ENCODE measurements at regions not wholly inside any gene's neighbourhood (a gene's known extent, or its start where the extent isn't known, plus 50 kb on each side); places are given as distances from the start of the nearest gene placed in this dataset.

GRCh38 chr3:154729741-154730140 lies 299.8 kb upstream of the GPR149 start:
- Histone ChIP-seq H3K27ac (no peak overlapping the region), H3K36me3 (no peaks in the 10 kb centered on the region), H3K4me1 (no peaks in the 10 kb centered on the region), H3K4me3 (no peak overlapping the region), H3K9me3 (no peaks in the 10 kb centered on the region), H3K27me3 (no peaks in the 10 kb centered on the region)
- no peak for DNase-seq
- WGBS, 2 donors = 80 to 84% methylated on average over 2 of the region's 2 CpGs
- ATAC-seq = no peak
- intact Hi-C loops (cut with DNase I) = no loop called here
- no peak for TF ChIP-seq CTCF (IDR thresholded peaks at IDR 0.05)

- no peak for ATAC-seq
- Histone ChIP-seq H3K4me3 (no peak overlapping the region), H3K27ac (no peak overlapping the region), H3K9me3 (no peaks in the 10 kb centered on the region), H3K4me1 (no peaks in the 10 kb centered on the region), H3K27me3 (no peaks in the 10 kb centered on the region), H3K36me3 (no peaks in the 10 kb centered on the region)
- TF ChIP-seq CTCF (IDR thresholded peaks at IDR 0.05) = no peak
- intact Hi-C loops (cut with DNase I) = no loop called here
- DNase-seq = no peak
- WGBS, 2 donors = 88 to 93% methylated on average over 1 of the region's 1 CpG
These were observed 298.3 kb upstream of the GPR149 start for GRCh38 chr3:154728285-154728684.

GRCh38 chr3:154720921-154721320 lies 290.9 kb upstream of the GPR149 start:
- WGBS, 2 donors = 71 to 85% methylated on average over 1 of the region's 1 CpG
- no peak overlapping the region for H3K4me3 ChIP-seq
- no peaks in the 10 kb centered on the region for H3K9me3 ChIP-seq
- intact Hi-C loops (cut with DNase I) = no loop called here
- no peaks in the 10 kb centered on the region for H3K36me3 ChIP-seq
- no peaks in the 10 kb centered on the region for H3K27me3 ChIP-seq
- no peaks in the 10 kb centered on the region for H3K4me1 ChIP-seq
- DNase-seq = no peak
- no peak for TF ChIP-seq CTCF (IDR thresholded peaks at IDR 0.05)
- H3K27ac ChIP-seq = no peak overlapping the region
- no peak for ATAC-seq

- no peak for ATAC-seq
These were observed 288.1 kb upstream of the GPR149 start for GRCh38 chr3:154718053-154718452.

More at GRCh38 chr3:154718053-154718452, 288.1 kb upstream of the GPR149 start:
- Histone ChIP-seq H3K4me3 (no peak overlapping the region), H3K27me3 (no peaks in the 10 kb centered on the region), H3K4me1 (no peaks in the 10 kb centered on the region), H3K27ac (no peak overlapping the region), H3K36me3 (no peaks in the 10 kb centered on the region), H3K9me3 (no peaks in the 10 kb centered on the region)
- no peak for DNase-seq
- no peak for TF ChIP-seq CTCF (IDR thresholded peaks at IDR 0.05)
- intact Hi-C loops (cut with DNase I) = no loop called here
- 35 to 54% methylated on average over 1 of the region's 1 CpG for WGBS, 2 donors
